Non-pigmented ciliary epithelial cell (primary cell): ENCODE measurements at regions not wholly inside any gene's neighbourhood (a gene's known extent, or its start where the extent isn't known, plus 50 kb on each side); places are given as distances from the start of the nearest gene placed in this dataset.

Experiments
- DNase-seq: peaks from one replicate; pipeline ENCODE4 v3.0.0-alpha.2; 2010; ENCODE audit warnings: low read depth

GRCh38 chr7:32263611-32264010 is 193.4 kb upstream of the PDE1C start:
- DNase-seq: no peak

GRCh38 chr7:32262315-32262714 is 192.1 kb upstream of the PDE1C start:
- no peak for DNase-seq

GRCh38 chr7:32259931-32260596 is 189.9 kb upstream of the PDE1C start:
- DNase-seq: no peak

GRCh38 chr7:32258265-32258664 is 188.1 kb upstream of the PDE1C start:
- DNase-seq: no peak

GRCh38 chr7:32257621-32258020 is 187.4 kb upstream of the PDE1C start:
- DNase-seq: no peak

GRCh38 chr7:32256811-32257210 is 186.6 kb upstream of the PDE1C start:
- DNase-seq: no peak

- DNase-seq: no peak
Observed at GRCh38 chr7:32256376-32256775, 186.2 kb upstream of the PDE1C start.

- DNase-seq: no peak
Observed at GRCh38 chr7:32255036-32255435, 184.8 kb upstream of the PDE1C start.

GRCh38 chr7:32253299-32253698 is 183.1 kb upstream of the PDE1C start:
- DNase-seq: no peak

- no peak for DNase-seq
Observed at GRCh38 chr7:32251659-32252058, 181.5 kb upstream of the PDE1C start.

- DNase-seq: no peak
Observed at GRCh38 chr7:32250471-32251260, 180.5 kb upstream of the PDE1C start.

- no peak for DNase-seq
Observed at GRCh38 chr7:32250003-32250402, 179.8 kb upstream of the PDE1C start.

- no peak for DNase-seq
Observed at GRCh38 chr7:32248522-32248921, 178.3 kb upstream of the PDE1C start.

GRCh38 chr7:32244806-32245345 is 174.7 kb upstream of the PDE1C start:
- DNase-seq: no peak

- no peak for DNase-seq
Observed at GRCh38 chr7:32243687-32244290, 173.6 kb upstream of the PDE1C start.

- DNase-seq: no peak
Observed at GRCh38 chr7:32242436-32242835, 172.2 kb upstream of the PDE1C start.

- DNase-seq: no peak
Observed at GRCh38 chr7:32241636-32242035, 171.4 kb upstream of the PDE1C start.

GRCh38 chr7:32239764-32240163 is 169.6 kb upstream of the PDE1C start:
- DNase-seq: no peak

- DNase-seq: no peak
Observed at GRCh38 chr7:32228601-32229000, 158.4 kb upstream of the PDE1C start.

GRCh38 chr7:32227746-32228145 is 157.5 kb upstream of the PDE1C start:
- no peak for DNase-seq

GRCh38 chr7:32224276-32224675 is 154.1 kb upstream of the PDE1C start:
- no peak for DNase-seq

- DNase-seq: no peak
Observed at GRCh38 chr7:32223721-32224120, 153.5 kb upstream of the PDE1C start.

- no peak for DNase-seq
Observed at GRCh38 chr7:32223071-32223650, 153.0 kb upstream of the PDE1C start.
